H1 (cell line): ENCODE measurements at regions not wholly inside any gene's neighbourhood (a gene's known extent, or its start where the extent isn't known, plus 50 kb on each side); places are given as distances from the start of the nearest gene placed in this dataset.

Experiments
- CTCF ChIA-PET: fragments of 300-600 bp; sonication (Branson Sonifier 250); formaldehyde crosslinking; loops from one replicate; lab custom pipeline; 2021; ENCODE audit not compliant: partially characterized antibody; lab: Charles Lee
- POLR2A ChIA-PET: fragments of 300-600 bp; sonication (Branson Sonifier 250); formaldehyde crosslinking; loops from one replicate; lab custom pipeline; 2021; ENCODE audit warnings: inconsistent platforms; ENCODE audit not compliant: partially characterized antibody; lab: Charles Lee
- DNase-seq, 2 experiments: peaks; one replicate each; pipeline versions ENCODE4 v3.0.0 to v3.0.0-alpha.2; 2010 to 2022; ENCODE audit warnings: low spot score in 2 of 2, low read depth in 1 of 2, mixed read lengths in 1 of 2
- FAIRE-seq: peaks from 2 replicates; lab custom pipeline; 2011; peaks lifted over from hg19 to GRCh38; lab: Jason Lieb, UNC
- H2AFZ ChIP-seq: 2 replicates; pipeline ENCODE4 v1.8.1; 2012; ENCODE audit warnings: low read length, inconsistent platforms
- H2AK5ac ChIP-seq: 2 replicates; pipeline ENCODE4 v1.6.1; 2013; ENCODE audit warnings: low read depth, low read length
- H2BK120ac ChIP-seq: replicated peaks from 2 replicates; pipeline ENCODE3; 2013; ENCODE audit warnings: low read depth, low read length, inconsistent platforms
- H2BK12ac ChIP-seq: 2 replicates; pipeline ENCODE4 v1.6.1; 2013; ENCODE audit warnings: low read depth, low read length
- H2BK15ac ChIP-seq: 2 replicates; pipeline ENCODE4 v1.6.1; 2013; ENCODE audit warnings: low read length
- H2BK20ac ChIP-seq: 2 replicates; pipeline ENCODE4 v1.6.1; 2013; ENCODE audit warnings: low read length
- H2BK5ac ChIP-seq: 2 replicates; pipeline ENCODE4 v1.6.1; 2013; ENCODE audit warnings: low read depth, low read length
- H3K14ac ChIP-seq: 2 replicates; pipeline ENCODE4 v1.6.1; 2013; ENCODE audit warnings: inconsistent platforms; ENCODE audit not compliant: insufficient read length
- H3K18ac ChIP-seq: 2 replicates; pipeline ENCODE4 v1.6.1; 2013; ENCODE audit warnings: low read length; ENCODE audit errors: extremely low read depth
- H3K23ac ChIP-seq: 2 replicates; pipeline ENCODE4 v1.6.1; 2013; ENCODE audit warnings: inconsistent platforms; ENCODE audit not compliant: insufficient read length
- H3K23me2 ChIP-seq: 2 replicates; pipeline ENCODE4 v1.6.1; 2013; ENCODE audit warnings: low read depth, low read length
- H3K27ac ChIP-seq: 2 replicates; pipeline ENCODE4 v1.6.1; 2011; ENCODE audit warnings: low read depth, low read length, inconsistent platforms
- H3K27me3 ChIP-seq, 4 experiments: replicated peaks in 1 of 4; 1 replicate in 1 of 4; 2 replicates in 3 of 4; pipeline versions ENCODE4 v1.6.1 to v1.8.1; 2011 to 2013; ENCODE audit warnings: low read length in 3 of 4, mild to moderate bottlenecking in 3 of 4, inconsistent platforms in 2 of 4, mixed read lengths in 2 of 4, moderate library complexity in 1 of 4; ENCODE audit not compliant: control insufficient read depth in 3 of 4, insufficient read depth in 3 of 4; ENCODE audit errors: extremely low read depth in 1 of 4
- H3K36me3 ChIP-seq, 4 experiments: 2 replicates each; pipeline versions ENCODE4 v1.6.1 to v1.8.1; 2011 to 2013; ENCODE audit warnings: mild to moderate bottlenecking in 4 of 4, low read length in 3 of 4, moderate library complexity in 2 of 4, control low read depth in 1 of 4, inconsistent platforms in 1 of 4; ENCODE audit not compliant: insufficient read depth in 4 of 4, control insufficient read depth in 2 of 4
- H3K4ac ChIP-seq: replicated peaks from 2 replicates; pipeline ENCODE3; 2013; ENCODE audit warnings: low read length, low read depth, mixed read lengths, inconsistent platforms; ENCODE audit not compliant: insufficient read length
- H3K4me1 ChIP-seq, 4 experiments: replicated peaks in 1 of 4; 1 replicate in 1 of 4; 2 replicates in 3 of 4; pipeline versions ENCODE4 v1.6.1 to v1.8.1; 2011 to 2013; ENCODE audit warnings: low read length in 3 of 4, inconsistent platforms in 2 of 4, mixed read lengths in 1 of 4; ENCODE audit not compliant: insufficient read depth in 4 of 4, control insufficient read depth in 3 of 4
- H3K4me2 ChIP-seq, 2 experiments: 2 replicates each; pipeline versions ENCODE4 v1.6.1 to v1.8.1; 2011 to 2013; ENCODE audit warnings: low read depth in 2 of 2, low read length in 2 of 2, control low read depth in 1 of 2, inconsistent platforms in 1 of 2, mild to moderate bottlenecking in 1 of 2; ENCODE audit not compliant: insufficient read depth in 1 of 2
- H3K4me3 ChIP-seq, 4 experiments: fragments of 200-600, 300-600 bp in 1 of 4; sonication (generic), shearing (Covaris generic), sonication (Bioruptor Twin) in 1 of 4; 2 replicates each; pipeline versions ENCODE4 v1.5.1 to v1.8.1; 2011 to 2016; ENCODE audit warnings: low read length in 4 of 4, low read depth in 3 of 4, control low read depth in 2 of 4, inconsistent platforms in 2 of 4, mild to moderate bottlenecking in 2 of 4, mixed read lengths in 1 of 4, moderate library complexity in 1 of 4; ENCODE audit not compliant: insufficient read depth in 2 of 4; ENCODE audit errors: extremely low read depth in 1 of 4
- H3K56ac ChIP-seq: replicated peaks from 2 replicates; pipeline ENCODE3; 2013; ENCODE audit warnings: low read depth, mild to moderate bottlenecking, mixed read lengths, low read length, inconsistent platforms; ENCODE audit not compliant: insufficient read length
- H3K79me1 ChIP-seq: 2 replicates; pipeline ENCODE4 v1.6.1; 2013; ENCODE audit warnings: low read depth, low read length, control low read depth
- H3K79me2 ChIP-seq, 2 experiments: 2 replicates each; pipeline versions ENCODE4 v1.6.1 to v1.8.1; 2012 to 2013; ENCODE audit warnings: low read length in 2 of 2, mild to moderate bottlenecking in 2 of 2, inconsistent platforms in 1 of 2; ENCODE audit not compliant: insufficient read depth in 2 of 2, control insufficient read depth in 1 of 2
- H3K9ac ChIP-seq, 4 experiments: replicated peaks in 1 of 4; 1 replicate in 1 of 4; 2 replicates in 3 of 4; pipeline versions ENCODE4 v1.6.1 to v1.8.1; 2011 to 2013; ENCODE audit warnings: low read depth in 3 of 4, low read length in 3 of 4, control low read depth in 2 of 4, mild to moderate bottlenecking in 2 of 4, moderate library complexity in 2 of 4, inconsistent platforms in 1 of 4; ENCODE audit errors: extremely low read depth in 1 of 4
- H3K9me3 ChIP-seq, 2 experiments: 2 replicates each; pipeline versions ENCODE4 v1.6.1 to v1.8.1; 2012 to 2013; ENCODE audit warnings: mild to moderate bottlenecking in 2 of 2, moderate library complexity in 2 of 2, control low read depth in 1 of 2, inconsistent platforms in 1 of 2, low read depth in 1 of 2, low read length in 1 of 2, mixed read lengths in 1 of 2; ENCODE audit not compliant: insufficient read depth in 2 of 2
- H4K20me1 ChIP-seq, 2 experiments: replicated peaks in 1 of 2; 2 replicates each; pipeline versions ENCODE3 to v1.8.1; 2011 to 2013; ENCODE audit warnings: inconsistent platforms in 2 of 2, low read length in 2 of 2, mild to moderate bottlenecking in 1 of 2; ENCODE audit not compliant: insufficient read depth in 2 of 2, control insufficient read depth in 1 of 2
- H4K5ac ChIP-seq: 2 replicates; pipeline ENCODE4 v1.6.1; 2013; ENCODE audit warnings: low read length, low read depth, mixed read lengths, inconsistent platforms; ENCODE audit not compliant: insufficient read length
- H4K8ac ChIP-seq: 2 replicates; pipeline ENCODE4 v1.8.0; 2013; ENCODE audit warnings: mild to moderate bottlenecking, moderate library complexity, low read length, inconsistent platforms; ENCODE audit not compliant: insufficient read depth; ENCODE audit errors: extremely low read depth
- H4K91ac ChIP-seq: replicated peaks from 2 replicates; pipeline ENCODE3; 2013; ENCODE audit warnings: low read length, mixed read lengths, inconsistent platforms; ENCODE audit not compliant: insufficient read length
- CHD1 ChIP-seq: IDR thresholded peaks from 2 replicates; pipeline ENCODE4 v1.6.1; 2012; ENCODE audit warnings: low read depth, low read length, improper control_type of control experiment
- CREB1 ChIP-seq: IDR thresholded peaks from 2 replicates; pipeline ENCODE4 v1.6.1; 2012; ENCODE audit warnings: inconsistent platforms
- FOSL1 ChIP-seq: IDR thresholded peaks from 2 replicates; pipeline ENCODE4 v1.6.1; 2011; ENCODE audit warnings: mild to moderate bottlenecking, low read depth, low read length, moderate library complexity; ENCODE audit not compliant: insufficient read depth
- JUN ChIP-seq: IDR thresholded peaks from 2 replicates; pipeline ENCODE4 v1.6.1; 2011; ENCODE audit warnings: low read depth, mild to moderate bottlenecking, improper control_type of control experiment, low read length
- KDM1A ChIP-seq: fragments of 200-600, 300-600 bp; sonication (generic); IDR thresholded peaks from 2 replicates; pipeline ENCODE4 v1.7.1; 2016; ENCODE audit warnings: mild to moderate bottlenecking, low read length, borderline replicate concordance
- RXRA ChIP-seq: IDR thresholded peaks from 2 replicates; pipeline ENCODE4 v1.6.1; 2011; ENCODE audit warnings: low read depth, mild to moderate bottlenecking, low read length, moderate library complexity; ENCODE audit not compliant: insufficient read depth
- SRF ChIP-seq: IDR thresholded peaks from 2 replicates; pipeline ENCODE4 v1.6.1; 2011; ENCODE audit warnings: mild to moderate bottlenecking, low read depth, low read length, moderate library complexity
- TAF1 ChIP-seq: IDR thresholded peaks from 2 replicates; pipeline ENCODE4 v1.6.1; 2011; ENCODE audit warnings: mild to moderate bottlenecking, low read depth, low read length
- TBP ChIP-seq: IDR thresholded peaks from 2 replicates; pipeline ENCODE4 v1.6.1; 2011; ENCODE audit warnings: low read depth, low read length, improper control_type of control experiment
- TEAD4 ChIP-seq: IDR thresholded peaks from 2 replicates; pipeline ENCODE4 v1.6.1; 2012; ENCODE audit warnings: low read depth, low read length, inconsistent platforms, mixed read lengths
- YY1 ChIP-seq: IDR thresholded peaks from 2 replicates; pipeline ENCODE4 v1.6.1; 2011; ENCODE audit warnings: low read depth, mild to moderate bottlenecking, low read length
- WGBS, 2 experiments: shearing (Covaris generic) in 1 of 2; methylation state at CpG; one replicate each; pipeline versions ENCODE4 v1.1.6 to v1.1.7; 2013 to 2015; ENCODE audit warnings: low lambda C conversion rate in 2 of 2, mixed read lengths in 2 of 2, inconsistent platforms in 1 of 2, low coverage in 1 of 2, missing lambda C conversion rate in 1 of 2; ENCODE audit not compliant: insufficient replicate concordance in 2 of 2, insufficient coverage in 1 of 2, insufficient read length in 1 of 2; ENCODE audit errors: extremely low coverage in 1 of 2, missing lambda C conversion rate in 1 of 2; 5-methylcytosine and 5-hydroxymethylcytosine counted together

GRCh38 chr1:234861761-234862160 lies 251.8 kb upstream of the IRF2BP2 start:
- no peak overlapping the region for H4K5ac ChIP-seq
- H3K4ac ChIP-seq = no peak overlapping the region
- H2BK12ac ChIP-seq = no peak overlapping the region
- H4K20me1 ChIP-seq = no peaks in the 10 kb centered on the region
- H3K23me2 ChIP-seq = no peaks in the 10 kb centered on the region
- ChIA-PET POLR2A (no interaction called here), CTCF (no interaction called here)
- FAIRE-seq (no peak), DNase-seq (no peak)
- H3K14ac ChIP-seq = no peak overlapping the region
- H2BK15ac ChIP-seq = no peak overlapping the region
- no peak overlapping the region for H3K27ac ChIP-seq
- H3K79me1 ChIP-seq = no peaks in the 10 kb centered on the region
- WGBS, 2 experiments = 82% methylated on average over 4 of the region's 4 CpGs; no CpG with 5 or more reads in 1 of the 2 experiments
- no peak overlapping the region for H3K18ac ChIP-seq
- H3K9me3 ChIP-seq = peaks cover 0 to 3% of the 10 kb centered on the region in 2 experiments; a peak in 1 of 4 replicates
- H3K4me1 ChIP-seq = no peaks in the 10 kb centered on the region; a peak in 1 of 7 replicates
- H3K36me3 ChIP-seq = no peaks in the 10 kb centered on the region
- H2BK5ac ChIP-seq = no peak overlapping the region
- H2AK5ac ChIP-seq = no peak overlapping the region
- no peak overlapping the region for H2AFZ ChIP-seq
- no peak overlapping the region for H4K91ac ChIP-seq
- H3K9ac ChIP-seq = no peak overlapping the region
- no peak overlapping the region for H3K4me3 ChIP-seq
- H3K56ac ChIP-seq = no peak overlapping the region
- no peak overlapping the region for H2BK120ac ChIP-seq
- no peak overlapping the region for H2BK20ac ChIP-seq
- no peak overlapping the region for H3K4me2 ChIP-seq
- no peaks in the 10 kb centered on the region for H3K79me2 ChIP-seq
- no peak overlapping the region for H4K8ac ChIP-seq
- H3K27me3 ChIP-seq = no peaks in the 10 kb centered on the region
- no peak overlapping the region for H3K23ac ChIP-seq
- TF ChIP-seq KDM1A (no peak), JUN (no peak), RXRA (no peak), CHD1 (no peak), CREB1 (no peak), TBP (no peak), TEAD4 (no peak), SRF (no peak), TAF1 (no peak), FOSL1 (no peak), YY1 (no peak)
